HepG2 (cell line): ENCODE measurements at regions not wholly inside any gene's neighbourhood (a gene's known extent, or its start where the extent isn't known, plus 50 kb on each side); places are given as distances from the start of the nearest gene placed in this dataset.

Source experiments
- ATAC-seq: fragments of 200-7000 bp; cut with Tn5 transposase; 3 replicates; pipeline ENCODE4 v1.9.1; 2020; ENCODE audit warnings: mild to moderate bottlenecking, moderate library complexity
- BruUV-seq: library from RNA; stranded (reverse); fragments of 400-500 nt; replicated peaks from 2 replicates; lab custom pipeline; 2021; lab: Mats Ljungman, UMichigan
- CTCF ChIA-PET: fragments of 300-600 bp; formaldehyde crosslinking; extraction: SDS; loops from one replicate; lab custom pipeline; 2021; ENCODE audit warnings: low total read pairs, inconsistent platforms, low intra/inter-chr PET ratio; lab: Yijun Ruan, JAX
- POLR2A ChIA-PET: fragments of 350-600 bp; sonication (Branson Sonifier 250); formaldehyde crosslinking; loops from one replicate; lab custom pipeline; 2020; ENCODE audit warnings: antibody characterized with exemption, inconsistent platforms; lab: Yijun Ruan, JAX
- DNase-seq: peaks from one replicate; pipeline ENCODE4 v3.0.0-alpha.2; 2015; ENCODE audit warnings: low spot score
- FAIRE-seq: peaks from 3 replicates; lab custom pipeline; 2011; peaks lifted over from hg19 to GRCh38; lab: Jason Lieb, UNC
- H2AFZ ChIP-seq: one replicate; pipeline ENCODE4 v1.6.1; 2011; ENCODE audit warnings: low read length, inconsistent platforms
- H3K27ac ChIP-seq: fragments of 300-600 bp; 3 replicates; pipeline ENCODE4 v1.8.0; 2011; ENCODE audit warnings: mixed run types, mild to moderate bottlenecking, mixed read lengths, low read length, inconsistent platforms; ENCODE audit not compliant: insufficient read depth; ENCODE audit errors: extremely low read length
- H3K27me3 ChIP-seq, 2 experiments: fragments of 200-600 bp in 1 of 2; 2 replicates in 1 of 2; 3 replicates in 1 of 2; pipeline versions ENCODE4 v1.6.0 to v1.8.0; 2011; ENCODE audit warnings: low read length in 2 of 2, mild to moderate bottlenecking in 2 of 2, moderate library complexity in 2 of 2, inconsistent platforms in 1 of 2; ENCODE audit not compliant: insufficient read depth in 2 of 2, control insufficient read depth in 1 of 2
- H3K36me3 ChIP-seq, 2 experiments: fragments of 200-600 bp in 1 of 2; replicated peaks in 1 of 2; 2 replicates in 1 of 2; 3 replicates in 1 of 2; pipeline versions ENCODE4 v1.5.1 to v1.8.0; 2011; ENCODE audit warnings: low read length in 2 of 2, inconsistent platforms in 1 of 2; ENCODE audit not compliant: insufficient read depth in 2 of 2, control insufficient read depth in 1 of 2
- H3K4me1 ChIP-seq: 2 replicates; pipeline ENCODE4 v1.5.1; 2012; ENCODE audit warnings: low read length, inconsistent platforms; ENCODE audit not compliant: insufficient read depth
- H3K4me2 ChIP-seq: 2 replicates; pipeline ENCODE4 v1.6.0; 2011; ENCODE audit warnings: low read depth, low read length, inconsistent platforms
- H3K4me3 ChIP-seq, 3 experiments: fragments of 200-600 bp in 1 of 3; sonication (generic), shearing (Covaris generic) in 1 of 3; replicated peaks in 1 of 3; 2 replicates each; pipeline ENCODE4 v1.5.1; 2011 to 2016; ENCODE audit warnings: low read length in 3 of 3, inconsistent platforms in 2 of 3, low read depth in 2 of 3, mild to moderate bottlenecking in 2 of 3, control low read depth in 1 of 3, mixed read lengths in 1 of 3; ENCODE audit not compliant: insufficient read depth in 1 of 3
- H3K79me2 ChIP-seq: one replicate; pipeline ENCODE4 v1.6.1; 2011; ENCODE audit warnings: low read length, inconsistent platforms; ENCODE audit not compliant: insufficient read depth
- H3K9ac ChIP-seq: 2 replicates; pipeline ENCODE4 v1.6.0; 2011; ENCODE audit warnings: mild to moderate bottlenecking, low read depth, low read length, inconsistent platforms; ENCODE audit not compliant: insufficient read depth
- H3K9me3 ChIP-seq: 2 replicates; pipeline ENCODE4 v1.5.1; 2012; ENCODE audit warnings: mild to moderate bottlenecking, low read length
- H4K20me1 ChIP-seq: 2 replicates; pipeline ENCODE4 v1.6.0; 2011; ENCODE audit warnings: inconsistent platforms, mild to moderate bottlenecking, low read length, moderate library complexity; ENCODE audit not compliant: insufficient read depth
- BATF2 ChIP-seq: sonication (generic); formaldehyde crosslinking; IDR thresholded peaks from 2 replicates; pipeline ENCODE4 v1.8.0; 2022; ENCODE audit warnings: mild to moderate bottlenecking, missing genetic modification reagents, moderate library complexity
- CCDC6 ChIP-seq: sonication (generic); formaldehyde crosslinking; IDR thresholded peaks from 2 replicates; pipeline ENCODE4 v1.8.1; 2022; ENCODE audit warnings: mild to moderate bottlenecking, missing genetic modification reagents, moderate library complexity
- GFI1 ChIP-seq: sonication (generic); formaldehyde crosslinking; IDR thresholded peaks from 2 replicates; pipeline ENCODE4 v1.5.0; 2020; ENCODE audit warnings: missing genetic modification reagents, mild to moderate bottlenecking, borderline replicate concordance
- NFE2 ChIP-seq: sonication (generic); formaldehyde crosslinking; IDR thresholded peaks from 2 replicates; pipeline ENCODE4 v1.4.0; 2020; ENCODE audit warnings: missing genetic modification reagents
- NFYB ChIP-seq: sonication (generic); formaldehyde crosslinking; IDR thresholded peaks from 2 replicates; pipeline ENCODE4 v1.4.0; 2020; ENCODE audit warnings: missing genetic modification reagents
- PLRG1 ChIP-seq: fragments of 450-650 bp; conservative IDR thresholded peaks from 2 replicates; pipeline ENCODE4 v1.6.1; 2016
- RAD21 ChIP-seq: fragments of 450-650 bp; formaldehyde crosslinking; IDR thresholded peaks from 2 replicates; pipeline ENCODE4 v1.5.0; 2020; ENCODE audit warnings: mild to moderate bottlenecking
- SOX13 ChIP-seq, 3 experiments: fragments of 450-650 bp in 1 of 3; sonication (generic) in 1 of 3; formaldehyde crosslinking in 1 of 3; IDR thresholded peaks in 2 of 3; conservative IDR thresholded peaks in 1 of 3; 2 replicates each; pipeline versions ENCODE4 v1.5.0 to v1.6.1; 2016 to 2020; ENCODE audit warnings: antibody characterized with exemption in 1 of 3, mild to moderate bottlenecking in 1 of 3, missing compliant biosample characterization in 1 of 3, missing genetic modification reagents in 1 of 3, moderate library complexity in 1 of 3
- THAP11 ChIP-seq: IDR thresholded peaks from 2 replicates; pipeline ENCODE4 v1.6.1; 2016; ENCODE audit warnings: missing biosample characterization, missing genetic modification reagents
- THYN1 ChIP-seq: sonication (generic); formaldehyde crosslinking; IDR thresholded peaks from 2 replicates; pipeline ENCODE4 v1.8.1; 2023; ENCODE audit warnings: low read depth, mild to moderate bottlenecking, moderate library complexity, missing genetic modification reagents, borderline replicate concordance
- ZNF577 ChIP-seq: sonication (generic); formaldehyde crosslinking; IDR thresholded peaks from 2 replicates; pipeline ENCODE4 v1.4.0; 2020; ENCODE audit warnings: mild to moderate bottlenecking, low read depth, missing genetic modification reagents, borderline replicate concordance
- WGBS: methylation state at CpG from one replicate; pipeline ENCODE4 v1.1.6; 2017; ENCODE audit warnings: low lambda C conversion rate; 5-methylcytosine and 5-hydroxymethylcytosine counted together
- in situ Hi-C: cut with HindIII; loops from 2 replicates; pipeline ENCODE4 v1.10.0; 2017; ENCODE audit warnings: low pct_unique_long_range_greater_than_20kb; ENCODE audit not compliant: extremely low pct_ligation_motif_present
- intact Hi-C: fragments of 100-400 bp; cut with micrococcal nuclease; formaldehyde crosslinking; loops from one replicate; pipeline ENCODE4 v1.10.0; 2022; ENCODE audit not compliant: unreplicated experiment

- TF ChIP-seq BATF2 (CRISPR knock-in tag) (no peak), RAD21 (CRISPR knock-in tag) (no peak)
- TF ChIP-seq, all 625 proteins: peak for 0
These were observed 379.4 kb upstream of the PDE3A start (continued) for GRCh38 chr12:19988948-19989347.

- ATAC-seq, result no peak
- TF ChIP-seq NFYB (no peak), NFE2 (no peak), SOX13 (IDR thresholded peaks at IDR 0.05) (no peak), SOX13 (CRISPR knock-in tag; conservative IDR thresholded peaks at IDR 0.05 in 1 of 2, IDR thresholded peaks at IDR 0.05 in 1 of 2) (no peak), THAP11 (CRISPR knock-in tag) (no peak), THYN1 (CRISPR knock-in tag) (no peak), PLRG1 (no peak), GFI1 (CRISPR knock-in tag) (no peak), CCDC6 (CRISPR knock-in tag) (no peak), ZNF577 (no peak)
- no peak overlapping the region for H3K4me2 ChIP-seq
- H4K20me1 ChIP-seq, result no peaks in the 10 kb centered on the region
- no peak for FAIRE-seq
- WGBS, result 39% methylated on average over 3 of the region's 3 CpGs
- H3K79me2 ChIP-seq, result no peaks in the 10 kb centered on the region
- H3K9me3 ChIP-seq, result no peaks in the 10 kb centered on the region
- in situ Hi-C loops (no loop called here), intact Hi-C loops (no loop called here)
- H3K4me3 ChIP-seq, result no peak overlapping the region
- no peak for DNase-seq
- no peaks in the 10 kb centered on the region for H3K27me3 ChIP-seq
- H3K4me1 ChIP-seq, result no peaks in the 10 kb centered on the region
- ChIA-PET CTCF (no interaction called here), POLR2A (no interaction called here)
- no peaks in the 10 kb centered on the region for H3K36me3 ChIP-seq
- H3K9ac ChIP-seq, result no peak overlapping the region
- no peak overlapping the region for H3K27ac ChIP-seq
- no peak overlapping the region for H2AFZ ChIP-seq
- no TSS peak for BruUV-seq
These were observed 377.2 kb upstream of the PDE3A start for GRCh38 chr12:19991146-19991545.
